GM23248 (cell line): ENCODE measurements at regions not wholly inside any gene's neighbourhood (a gene's known extent, or its start where the extent isn't known, plus 50 kb on each side); places are given as distances from the start of the nearest gene placed in this dataset.

Source experiments
- DNase-seq: peaks from one replicate; pipeline ENCODE4 v3.0.0-alpha.2; 2015
- H2AFZ ChIP-seq: fragments of 200-600 bp; sonication (generic); 2 replicates; pipeline ENCODE4 v1.6.1; 2016; ENCODE audit warnings: antibody characterized with exemption
- H3F3A ChIP-seq: fragments of 200-600 bp; sonication (generic); 2 replicates; pipeline ENCODE4 v1.6.1; 2016; ENCODE audit warnings: mild to moderate bottlenecking, antibody characterized with exemption, mixed run types; ENCODE audit not compliant: insufficient read depth
- H3K27ac ChIP-seq: fragments of 200-600 bp; sonication (generic); 2 replicates; pipeline ENCODE4 v1.5.1; 2016; ENCODE audit warnings: mild to moderate bottlenecking
- H3K27me3 ChIP-seq: fragments of 200-600 bp; sonication (generic); replicated peaks from 2 replicates; pipeline ENCODE4 v1.6.1; 2016; ENCODE audit warnings: mild to moderate bottlenecking; ENCODE audit not compliant: insufficient read depth
- H3K36me3 ChIP-seq: fragments of 200-600 bp; sonication (generic); 2 replicates; pipeline ENCODE4 v1.6.1; 2016; ENCODE audit warnings: low read depth, mild to moderate bottlenecking
- H3K4me1 ChIP-seq: fragments of 200-600 bp; sonication (generic); 2 replicates; pipeline ENCODE4 v1.6.1; 2016; ENCODE audit warnings: mild to moderate bottlenecking; ENCODE audit not compliant: insufficient read depth
- H3K4me2 ChIP-seq: fragments of 200-600 bp; sonication (generic); one replicate; pipeline ENCODE4 v1.6.1; 2016; ENCODE audit warnings: mild to moderate bottlenecking; ENCODE audit not compliant: unreplicated experiment
- H3K4me3 ChIP-seq: fragments of 200-600 bp; sonication (generic); 2 replicates; pipeline ENCODE4 v1.5.1; 2016; ENCODE audit warnings: mild to moderate bottlenecking
- H3K79me2 ChIP-seq: fragments of 200-600 bp; sonication (generic); 2 replicates; pipeline ENCODE4 v1.6.1; 2016; ENCODE audit warnings: mild to moderate bottlenecking; ENCODE audit not compliant: insufficient read depth
- H3K9ac ChIP-seq: fragments of 200-600 bp; sonication (generic); 2 replicates; pipeline ENCODE4 v1.6.1; 2016; ENCODE audit warnings: mild to moderate bottlenecking
- H3K9me2 ChIP-seq: fragments of 200-600 bp; sonication (generic); 2 replicates; pipeline ENCODE4 v1.6.1; 2016; ENCODE audit warnings: mixed run types, mild to moderate bottlenecking, moderate library complexity; ENCODE audit not compliant: insufficient read depth
- H3K9me3 ChIP-seq: fragments of 200-600 bp; sonication (generic); one replicate; pipeline ENCODE4 v1.6.1; 2017; ENCODE audit warnings: low read depth
- H4K20me1 ChIP-seq: fragments of 200-600 bp; sonication (generic); 2 replicates; pipeline ENCODE4 v1.6.0; 2016; ENCODE audit not compliant: insufficient read depth
- EZH2 ChIP-seq: fragments of 200-600 bp; sonication (generic); IDR thresholded peaks from 2 replicates; pipeline ENCODE4 v1.6.1; 2018; ENCODE audit warnings: antibody characterized with exemption, mild to moderate bottlenecking; ENCODE audit not compliant: insufficient read depth, poor library complexity, severe bottlenecking
- EZH2phosphoT487 ChIP-seq: fragments of 200-600 bp; sonication (generic); IDR thresholded peaks from 2 replicates; pipeline ENCODE4 v1.6.1; 2018; ENCODE audit warnings: antibody characterized with exemption, moderate library complexity, mild to moderate bottlenecking, low read depth; ENCODE audit not compliant: insufficient read depth
- WGBS, 2 experiments: methylation state at CpG; one replicate each; pipeline ENCODE4 v1.1.6; 2015 to 2017; ENCODE audit warnings: low lambda C conversion rate in 2 of 2, low coverage in 1 of 2; ENCODE audit errors: missing lambda C conversion rate in 2 of 2; 5-methylcytosine and 5-hydroxymethylcytosine counted together
- in situ Hi-C: fragments of 300-500 bp; cut with MboI; formaldehyde crosslinking; loops from 2 replicates; pipeline ENCODE4 v1.15.0; 2020

DNA sequence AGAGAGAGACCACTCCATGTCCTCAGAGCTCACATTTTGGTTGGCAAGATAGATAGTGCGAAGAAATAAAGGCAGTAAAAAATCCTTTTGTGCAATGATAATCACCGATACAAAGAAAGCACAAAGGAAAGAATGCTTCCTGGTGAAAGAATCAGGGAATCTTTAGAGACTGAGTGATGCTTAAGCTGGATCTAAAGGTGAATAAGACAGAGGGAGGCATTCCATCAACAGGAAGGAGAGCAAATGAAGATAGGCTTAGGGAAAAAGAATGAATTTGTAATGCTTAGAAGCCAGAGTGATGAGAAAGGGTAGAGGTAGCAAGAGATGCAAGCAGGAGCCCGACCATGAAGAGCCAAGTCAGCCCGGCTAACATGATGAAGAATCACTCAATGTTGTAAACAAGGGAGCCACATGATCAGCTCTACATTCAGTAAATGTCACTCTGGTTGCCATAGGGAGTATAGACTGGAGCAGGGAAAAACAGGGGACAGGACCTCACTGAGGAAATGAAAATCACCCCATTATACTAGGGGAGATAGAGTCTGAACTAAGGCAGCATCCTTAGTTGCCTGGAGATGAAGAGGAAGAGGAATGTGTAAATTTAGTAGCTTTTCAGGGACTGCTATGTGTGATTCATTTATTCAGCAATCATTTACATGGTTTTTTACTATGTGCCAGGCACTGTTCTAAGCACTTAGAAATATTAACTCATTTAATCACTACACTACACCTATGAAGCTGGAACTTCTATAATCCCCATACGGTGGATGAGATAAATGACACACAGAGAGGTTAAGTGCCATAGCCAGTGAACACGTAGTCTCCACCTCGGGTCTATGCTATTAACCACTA, 402.6 kb upstream of the NFIA start:
- Histone ChIP-seq H3K27me3 (no peaks in the 10 kb centered on the region), H3K4me2 (no peak overlapping the region), H3K4me1 (no peaks in the 10 kb centered on the region), H4K20me1 (no peaks in the 10 kb centered on the region), H3K27ac (no peak overlapping the region), H3K79me2 (no peaks in the 10 kb centered on the region), H2AFZ (no peak overlapping the region), H3K9me2 (no peaks in the 10 kb centered on the region), H3K9ac (no peak overlapping the region), H3K4me3 (no peak overlapping the region), H3F3A (no peaks in the 10 kb centered on the region), H3K36me3 (no peaks in the 10 kb centered on the region), H3K9me3 (no peaks in the 10 kb centered on the region)
- no peak for DNase-seq
- no peak for TF ChIP-seq EZH2phosphoT487
- no peak for TF ChIP-seq EZH2
- WGBS, 2 experiments = 33 to 42% methylated on average over 7 of the region's 7 CpGs
- in situ Hi-C loops = no loop called here

DNA sequence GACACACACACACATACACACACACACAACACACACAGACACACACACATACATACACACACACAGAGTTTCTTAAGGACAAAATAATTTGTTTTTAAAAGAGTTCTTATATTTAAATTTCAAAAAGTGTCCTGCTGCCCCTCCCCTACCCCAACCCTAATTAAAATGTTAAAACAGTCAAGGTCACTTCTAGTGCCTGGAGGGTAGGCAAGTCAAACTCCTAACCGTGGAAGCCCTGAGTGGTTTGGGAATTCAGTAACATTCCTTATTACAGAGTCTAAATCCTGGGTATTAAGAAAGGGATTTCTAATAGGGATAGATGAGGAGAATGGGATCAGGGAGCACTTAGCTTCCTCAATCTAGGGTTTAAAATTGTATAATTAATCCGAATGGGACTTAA, 403.6 kb upstream of the NFIA start:
- Histone ChIP-seq H3K9me3 (no peaks in the 10 kb centered on the region), H3K79me2 (no peaks in the 10 kb centered on the region), H3F3A (no peaks in the 10 kb centered on the region), H2AFZ (no peak overlapping the region), H3K9ac (no peak overlapping the region), H3K27ac (no peak overlapping the region), H3K27me3 (no peaks in the 10 kb centered on the region), H3K4me3 (no peak overlapping the region), H4K20me1 (no peaks in the 10 kb centered on the region), H3K36me3 (no peaks in the 10 kb centered on the region), H3K4me1 (no peaks in the 10 kb centered on the region), H3K9me2 (no peaks in the 10 kb centered on the region), H3K4me2 (no peak overlapping the region)
- DNase-seq = no peak
- in situ Hi-C loops = no loop called here
- WGBS, 2 experiments = 19 to 22% methylated on average over 2 of the region's 2 CpGs
- no peak for TF ChIP-seq EZH2
- TF ChIP-seq EZH2phosphoT487 = no peak

DNA sequence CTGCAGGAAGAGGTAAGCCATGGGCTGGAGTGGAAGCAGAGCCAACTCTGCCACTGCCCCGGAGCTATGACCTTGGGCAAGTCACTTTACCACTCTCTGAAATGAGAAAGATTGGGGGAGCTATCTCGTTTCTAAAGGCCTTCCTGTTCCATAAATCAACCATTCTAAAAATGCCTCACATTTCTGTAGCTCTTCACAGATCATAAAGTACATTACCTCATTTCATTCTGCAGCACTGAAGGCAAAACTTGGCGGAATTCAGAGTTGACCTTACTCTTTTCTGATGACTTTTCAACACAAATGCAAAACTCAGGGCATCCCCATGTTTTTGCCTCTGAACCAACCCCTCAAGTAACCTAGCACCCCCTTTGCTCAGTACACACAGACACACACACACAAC, 404.0 kb upstream of the NFIA start:
- Histone ChIP-seq H3K36me3 (no peaks in the 10 kb centered on the region), H4K20me1 (no peaks in the 10 kb centered on the region), H3F3A (no peaks in the 10 kb centered on the region), H3K4me2 (no peak overlapping the region), H3K4me3 (no peak overlapping the region), H3K79me2 (no peaks in the 10 kb centered on the region), H3K9me3 (no peaks in the 10 kb centered on the region), H3K27me3 (no peaks in the 10 kb centered on the region), H3K4me1 (no peaks in the 10 kb centered on the region), H3K27ac (no peak overlapping the region), H3K9me2 (no peaks in the 10 kb centered on the region), H2AFZ (no peak overlapping the region), H3K9ac (no peak overlapping the region)
- no peak for DNase-seq
- no peak for TF ChIP-seq EZH2phosphoT487
- TF ChIP-seq EZH2 = no peak
- WGBS, 2 experiments = 14 to 22% methylated on average over 3 of the region's 3 CpGs
- in situ Hi-C loops = no loop called here

DNA sequence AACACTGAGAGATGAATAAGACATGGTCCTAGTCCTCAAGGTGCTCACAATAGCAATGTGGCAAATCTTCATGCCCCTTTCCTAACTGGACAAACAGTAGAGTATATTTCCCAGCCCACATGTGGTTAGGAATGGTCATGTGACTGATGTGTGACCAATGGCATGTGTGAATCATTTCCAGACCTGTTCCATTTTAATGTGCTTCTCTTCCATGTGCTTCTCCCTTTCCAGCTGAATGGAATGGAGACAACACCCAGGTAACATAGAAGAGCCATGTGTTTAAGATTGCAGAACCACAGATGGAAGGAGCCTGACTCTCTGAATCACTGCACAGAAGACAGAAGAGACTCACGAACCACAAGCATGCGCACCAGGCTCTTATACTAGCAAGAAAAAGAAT, 409.9 kb upstream of the NFIA start:
- H3K36me3 ChIP-seq = no peaks in the 10 kb centered on the region
- no peaks in the 10 kb centered on the region for H4K20me1 ChIP-seq
- no peaks in the 10 kb centered on the region for H3K9me2 ChIP-seq
- H3K79me2 ChIP-seq = no peaks in the 10 kb centered on the region
- H3K4me1 ChIP-seq = no peaks in the 10 kb centered on the region
- H3K9me3 ChIP-seq = no peaks in the 10 kb centered on the region
- no peak for DNase-seq
- 27% methylated on average over 2 of the region's 2 CpGs for WGBS, 2 experiments
- in situ Hi-C loops = no loop called here
- no peak overlapping the region for H3K4me3 ChIP-seq
- no peak overlapping the region for H3K4me2 ChIP-seq
- TF ChIP-seq EZH2 (no peak), EZH2phosphoT487 (no peak)
- H3K27ac ChIP-seq = no peak overlapping the region
- H2AFZ ChIP-seq = no peak overlapping the region
- H3K9ac ChIP-seq = no peak overlapping the region
- no peaks in the 10 kb centered on the region for H3F3A ChIP-seq
- H3K27me3 ChIP-seq = no peaks in the 10 kb centered on the region
